SK-N-SH (cell line): ENCODE measurements at regions not wholly inside any gene's neighbourhood (a gene's known extent, or its start where the extent isn't known, plus 50 kb on each side); places are given as distances from the start of the nearest gene placed in this dataset.

Source experiments
- CTCF ChIA-PET: fragments of 300-600, 350-600 bp; formaldehyde crosslinking; extraction: SDS; loops from one replicate; lab custom pipeline; 2021; lab: Yijun Ruan, JAX
- POLR2A ChIA-PET: fragments of 350-600 bp; sonication (Branson Sonifier 250); formaldehyde crosslinking; extraction: SDS; loops from one replicate; lab custom pipeline; 2020; ENCODE audit warnings: antibody characterized with exemption, inconsistent platforms; lab: Yijun Ruan, JAX
- DNase-seq: peaks from one replicate; pipeline ENCODE4 v3.0.0; 2012
- H2AFZ ChIP-seq: fragments of 200-600 bp; sonication (generic); 2 replicates; pipeline ENCODE4 v1.8.1; 2016; ENCODE audit warnings: antibody characterized with exemption, mild to moderate bottlenecking, low read depth
- H3F3A ChIP-seq: fragments of 200-600 bp; sonication (generic); replicated peaks from 2 replicates; pipeline ENCODE3; 2016; ENCODE audit warnings: antibody characterized with exemption, mild to moderate bottlenecking; ENCODE audit not compliant: insufficient read depth
- H3K27ac ChIP-seq, 2 experiments: fragments of 200-500 bp in 1 of 2; fragments of 200-600 bp in 1 of 2; sonication (Bioruptor generic) in 1 of 2; sonication (generic), shearing (Covaris generic) in 1 of 2; 2 replicates each; pipeline versions ENCODE4 v1.5.1 to v1.6.1; 2014 to 2016; ENCODE audit warnings: low read depth in 2 of 2, inconsistent platforms in 1 of 2, low read length in 1 of 2, mild to moderate bottlenecking in 1 of 2, mixed read lengths in 1 of 2
- H3K27me3 ChIP-seq: fragments of 200-600 bp; sonication (generic), shearing (Covaris generic); 2 replicates; pipeline ENCODE4 v1.6.1; 2016; ENCODE audit warnings: mixed run types; ENCODE audit not compliant: insufficient read depth
- H3K36me3 ChIP-seq, 2 experiments: fragments of 200-500 bp in 1 of 2; fragments of 200-600 bp in 1 of 2; sonication (Bioruptor generic) in 1 of 2; sonication (generic) in 1 of 2; replicated peaks in 1 of 2; 2 replicates each; pipeline versions ENCODE3 to v1.5.1; 2014 to 2016; ENCODE audit warnings: low read length in 1 of 2, mild to moderate bottlenecking in 1 of 2; ENCODE audit not compliant: insufficient read depth in 2 of 2, control insufficient read depth in 1 of 2
- H3K4me1 ChIP-seq, 2 experiments: fragments of 200-500 bp in 1 of 2; fragments of 200-600 bp in 1 of 2; sonication (Bioruptor generic) in 1 of 2; sonication (generic), shearing (Covaris generic) in 1 of 2; 2 replicates each; pipeline versions ENCODE4 v1.5.1 to v1.6.1; 2014 to 2016; ENCODE audit warnings: low read depth in 1 of 2, low read length in 1 of 2, mixed run types in 1 of 2; ENCODE audit not compliant: insufficient read depth in 2 of 2, control insufficient read depth in 1 of 2
- H3K4me2 ChIP-seq: fragments of 200-600 bp; sonication (generic), shearing (Covaris generic); 2 replicates; pipeline ENCODE4 v1.6.1; 2017; ENCODE audit warnings: mixed run types
- H3K4me3 ChIP-seq, 2 experiments: fragments of 200-500 bp in 1 of 2; fragments of 200-600 bp in 1 of 2; sonication (Bioruptor generic) in 1 of 2; sonication (generic), shearing (Covaris generic) in 1 of 2; 2 replicates each; pipeline versions ENCODE4 v1.5.1 to v1.8.1; 2014 to 2016; ENCODE audit warnings: low read depth in 2 of 2, inconsistent platforms in 1 of 2, low read length in 1 of 2, mild to moderate bottlenecking in 1 of 2, mixed read lengths in 1 of 2, moderate library complexity in 1 of 2
- H3K79me2 ChIP-seq: fragments of 200-600 bp; sonication (generic); 2 replicates; pipeline ENCODE4 v1.8.1; 2017; ENCODE audit warnings: mild to moderate bottlenecking; ENCODE audit not compliant: insufficient read depth
- H3K9ac ChIP-seq: fragments of 200-600 bp; sonication (generic); 2 replicates; pipeline ENCODE4 v1.6.1; 2017; ENCODE audit warnings: mixed run types
- H3K9me2 ChIP-seq: fragments of 200-600 bp; sonication (generic); 2 replicates; pipeline ENCODE4 v1.6.1; 2017; ENCODE audit warnings: mixed run types
- H3K9me3 ChIP-seq: fragments of 200-600 bp; sonication (generic); 2 replicates; pipeline ENCODE4 v1.6.1; 2017; ENCODE audit warnings: mixed run types, mild to moderate bottlenecking, moderate library complexity
- H4K20me1 ChIP-seq: fragments of 200-600 bp; sonication (generic); 2 replicates; pipeline ENCODE4 v1.6.1; 2017; ENCODE audit warnings: mild to moderate bottlenecking, mixed run types; ENCODE audit not compliant: insufficient read depth
- ELF1 ChIP-seq: IDR thresholded peaks from 2 replicates; pipeline ENCODE4 v1.4.0; 2012
- EZH2phosphoT487 ChIP-seq: fragments of 200-600 bp; sonication (generic); IDR thresholded peaks from 2 replicates; pipeline ENCODE4 v1.6.1; 2017; ENCODE audit warnings: low read depth, mixed run types, mild to moderate bottlenecking, antibody characterized with exemption, moderate library complexity, borderline replicate concordance
- FOXM1 ChIP-seq: IDR thresholded peaks from 2 replicates; pipeline ENCODE4 v1.4.0; 2012; ENCODE audit warnings: low read depth, mild to moderate bottlenecking
- MXI1 ChIP-seq: IDR thresholded peaks from 2 replicates; pipeline ENCODE4 v1.6.1; 2012; ENCODE audit warnings: mild to moderate bottlenecking, low read depth, low read length, improper control_type of control experiment
- NRF1 ChIP-seq: IDR thresholded peaks from 2 replicates; pipeline ENCODE4 v1.6.1; 2012; ENCODE audit warnings: low read depth, mild to moderate bottlenecking, low read length
- RCOR1 ChIP-seq: fragments of 150-350 bp; IDR thresholded peaks from 2 replicates; pipeline ENCODE4 v1.6.1; 2017; ENCODE audit warnings: antibody characterized with exemption, low read length
- RXRA ChIP-seq: IDR thresholded peaks from 2 replicates; pipeline ENCODE4 v1.4.0; 2012; ENCODE audit warnings: low read depth, mild to moderate bottlenecking, borderline replicate concordance
- SIN3A ChIP-seq: IDR thresholded peaks from 2 replicates; pipeline ENCODE4 v1.6.1; 2012; ENCODE audit warnings: low read depth, mild to moderate bottlenecking, low read length, moderate library complexity, borderline replicate concordance
- SMC3 ChIP-seq: IDR thresholded peaks from 2 replicates; pipeline ENCODE4 v1.6.1; 2012; ENCODE audit warnings: low read depth, low read length, improper control_type of control experiment
- YY1 ChIP-seq: IDR thresholded peaks from 2 replicates; pipeline ENCODE4 v1.4.0; 2012; ENCODE audit warnings: low read depth, mild to moderate bottlenecking
- WGBS: methylation state at CpG from one replicate; pipeline ENCODE4 v1.1.6; 2017; ENCODE audit warnings: low lambda C conversion rate; 5-methylcytosine and 5-hydroxymethylcytosine counted together
- TF ChIP-seq, protein P1 (sequence below): IDR thresholded peaks from 2 replicates; pipeline ENCODE4 v1.6.1; 2012; ENCODE audit warnings: mild to moderate bottlenecking, low read depth, low read length, moderate library complexity
- TF ChIP-seq, protein P2 (sequence below): fragments of 200-600 bp; sonication (generic); IDR thresholded peaks from 2 replicates; pipeline ENCODE4 v1.6.1; 2017; ENCODE audit warnings: antibody characterized with exemption, mild to moderate bottlenecking, moderate library complexity
- TF ChIP-seq, protein P3 (sequence below): IDR thresholded peaks from 2 replicates; pipeline ENCODE4 v1.4.0; 2012; ENCODE audit warnings: low read depth, borderline replicate concordance
- TF ChIP-seq, protein P4 (sequence below): IDR thresholded peaks from 2 replicates; pipeline ENCODE4; 2012

DNA sequence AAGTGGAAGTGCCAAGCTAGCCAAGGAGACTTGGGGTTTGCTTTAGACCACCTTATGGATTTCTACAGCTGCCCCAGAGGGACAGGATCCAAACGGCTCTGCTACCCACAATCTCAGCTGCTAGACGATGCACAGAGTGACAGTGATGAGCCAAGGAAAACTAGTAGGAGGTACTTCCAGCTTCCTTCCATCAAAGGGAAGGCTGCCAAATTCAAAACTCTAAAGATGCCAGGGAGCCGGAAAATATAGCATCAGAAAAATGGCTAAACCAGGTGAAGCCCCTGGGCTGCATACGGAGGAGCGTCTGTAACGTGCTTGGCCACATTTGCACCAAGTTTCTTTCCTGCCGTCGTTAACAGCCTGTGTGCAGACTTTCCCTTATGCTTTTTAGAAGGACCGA is 245.5 kb upstream of the ZNF521 start:
- TF ChIP-seq RCOR1 (no peak), SMC3 (no peak), FOXM1 (no peak), SIN3A (no peak), MXI1 (no peak), EZH2phosphoT487 (no peak), RXRA (no peak), ELF1 (no peak), YY1 (no peak), NRF1 (no peak)
- TF ChIP-seq, protein P1, sequence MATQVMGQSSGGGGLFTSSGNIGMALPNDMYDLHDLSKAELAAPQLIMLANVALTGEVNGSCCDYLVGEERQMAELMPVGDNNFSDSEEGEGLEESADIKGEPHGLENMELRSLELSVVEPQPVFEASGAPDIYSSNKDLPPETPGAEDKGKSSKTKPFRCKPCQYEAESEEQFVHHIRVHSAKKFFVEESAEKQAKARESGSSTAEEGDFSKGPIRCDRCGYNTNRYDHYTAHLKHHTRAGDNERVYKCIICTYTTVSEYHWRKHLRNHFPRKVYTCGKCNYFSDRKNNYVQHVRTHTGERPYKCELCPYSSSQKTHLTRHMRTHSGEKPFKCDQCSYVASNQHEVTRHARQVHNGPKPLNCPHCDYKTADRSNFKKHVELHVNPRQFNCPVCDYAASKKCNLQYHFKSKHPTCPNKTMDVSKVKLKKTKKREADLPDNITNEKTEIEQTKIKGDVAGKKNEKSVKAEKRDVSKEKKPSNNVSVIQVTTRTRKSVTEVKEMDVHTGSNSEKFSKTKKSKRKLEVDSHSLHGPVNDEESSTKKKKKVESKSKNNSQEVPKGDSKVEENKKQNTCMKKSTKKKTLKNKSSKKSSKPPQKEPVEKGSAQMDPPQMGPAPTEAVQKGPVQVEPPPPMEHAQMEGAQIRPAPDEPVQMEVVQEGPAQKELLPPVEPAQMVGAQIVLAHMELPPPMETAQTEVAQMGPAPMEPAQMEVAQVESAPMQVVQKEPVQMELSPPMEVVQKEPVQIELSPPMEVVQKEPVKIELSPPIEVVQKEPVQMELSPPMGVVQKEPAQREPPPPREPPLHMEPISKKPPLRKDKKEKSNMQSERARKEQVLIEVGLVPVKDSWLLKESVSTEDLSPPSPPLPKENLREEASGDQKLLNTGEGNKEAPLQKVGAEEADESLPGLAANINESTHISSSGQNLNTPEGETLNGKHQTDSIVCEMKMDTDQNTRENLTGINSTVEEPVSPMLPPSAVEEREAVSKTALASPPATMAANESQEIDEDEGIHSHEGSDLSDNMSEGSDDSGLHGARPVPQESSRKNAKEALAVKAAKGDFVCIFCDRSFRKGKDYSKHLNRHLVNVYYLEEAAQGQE, result no peak
- TF ChIP-seq, protein P2, sequence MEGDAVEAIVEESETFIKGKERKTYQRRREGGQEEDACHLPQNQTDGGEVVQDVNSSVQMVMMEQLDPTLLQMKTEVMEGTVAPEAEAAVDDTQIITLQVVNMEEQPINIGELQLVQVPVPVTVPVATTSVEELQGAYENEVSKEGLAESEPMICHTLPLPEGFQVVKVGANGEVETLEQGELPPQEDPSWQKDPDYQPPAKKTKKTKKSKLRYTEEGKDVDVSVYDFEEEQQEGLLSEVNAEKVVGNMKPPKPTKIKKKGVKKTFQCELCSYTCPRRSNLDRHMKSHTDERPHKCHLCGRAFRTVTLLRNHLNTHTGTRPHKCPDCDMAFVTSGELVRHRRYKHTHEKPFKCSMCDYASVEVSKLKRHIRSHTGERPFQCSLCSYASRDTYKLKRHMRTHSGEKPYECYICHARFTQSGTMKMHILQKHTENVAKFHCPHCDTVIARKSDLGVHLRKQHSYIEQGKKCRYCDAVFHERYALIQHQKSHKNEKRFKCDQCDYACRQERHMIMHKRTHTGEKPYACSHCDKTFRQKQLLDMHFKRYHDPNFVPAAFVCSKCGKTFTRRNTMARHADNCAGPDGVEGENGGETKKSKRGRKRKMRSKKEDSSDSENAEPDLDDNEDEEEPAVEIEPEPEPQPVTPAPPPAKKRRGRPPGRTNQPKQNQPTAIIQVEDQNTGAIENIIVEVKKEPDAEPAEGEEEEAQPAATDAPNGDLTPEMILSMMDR, result no peak
- TF ChIP-seq, protein P3, sequence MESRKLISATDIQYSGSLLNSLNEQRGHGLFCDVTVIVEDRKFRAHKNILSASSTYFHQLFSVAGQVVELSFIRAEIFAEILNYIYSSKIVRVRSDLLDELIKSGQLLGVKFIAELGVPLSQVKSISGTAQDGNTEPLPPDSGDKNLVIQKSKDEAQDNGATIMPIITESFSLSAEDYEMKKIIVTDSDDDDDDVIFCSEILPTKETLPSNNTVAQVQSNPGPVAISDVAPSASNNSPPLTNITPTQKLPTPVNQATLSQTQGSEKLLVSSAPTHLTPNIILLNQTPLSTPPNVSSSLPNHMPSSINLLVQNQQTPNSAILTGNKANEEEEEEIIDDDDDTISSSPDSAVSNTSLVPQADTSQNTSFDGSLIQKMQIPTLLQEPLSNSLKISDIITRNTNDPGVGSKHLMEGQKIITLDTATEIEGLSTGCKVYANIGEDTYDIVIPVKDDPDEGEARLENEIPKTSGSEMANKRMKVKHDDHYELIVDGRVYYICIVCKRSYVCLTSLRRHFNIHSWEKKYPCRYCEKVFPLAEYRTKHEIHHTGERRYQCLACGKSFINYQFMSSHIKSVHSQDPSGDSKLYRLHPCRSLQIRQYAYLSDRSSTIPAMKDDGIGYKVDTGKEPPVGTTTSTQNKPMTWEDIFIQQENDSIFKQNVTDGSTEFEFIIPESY, result no peak
- TF ChIP-seq, protein P4, sequence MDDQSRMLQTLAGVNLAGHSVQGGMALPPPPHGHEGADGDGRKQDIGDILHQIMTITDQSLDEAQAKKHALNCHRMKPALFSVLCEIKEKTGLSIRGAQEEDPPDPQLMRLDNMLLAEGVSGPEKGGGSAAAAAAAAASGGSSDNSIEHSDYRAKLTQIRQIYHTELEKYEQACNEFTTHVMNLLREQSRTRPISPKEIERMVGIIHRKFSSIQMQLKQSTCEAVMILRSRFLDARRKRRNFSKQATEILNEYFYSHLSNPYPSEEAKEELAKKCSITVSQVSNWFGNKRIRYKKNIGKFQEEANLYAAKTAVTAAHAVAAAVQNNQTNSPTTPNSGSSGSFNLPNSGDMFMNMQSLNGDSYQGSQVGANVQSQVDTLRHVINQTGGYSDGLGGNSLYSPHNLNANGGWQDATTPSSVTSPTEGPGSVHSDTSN, result no peak
- POLR2A ChIA-PET, result no interaction called here
- no peaks in the 10 kb centered on the region for H4K20me1 ChIP-seq
- no peak for DNase-seq
- no peaks in the 10 kb centered on the region for H3K9me3 ChIP-seq
- no peak overlapping the region for H2AFZ ChIP-seq
- H3K9me2 ChIP-seq, result no peaks in the 10 kb centered on the region
- CTCF ChIA-PET, result no interaction called here
- H3K4me3 ChIP-seq, result no peak overlapping the region
- H3K27me3 ChIP-seq, result no peaks in the 10 kb centered on the region
- no peaks in the 10 kb centered on the region for H3K79me2 ChIP-seq
- no peaks in the 10 kb centered on the region for H3K36me3 ChIP-seq
- H3F3A ChIP-seq, result peaks cover 15% of the 10 kb centered on the region
- H3K4me2 ChIP-seq, result no peak overlapping the region
- peak overlapping the region in 1 of 2 experiments; percentile 43; a peak in 1 of 4 replicates for H3K27ac ChIP-seq
- WGBS, result 77% methylated on average over 9 of the region's 9 CpGs
- H3K4me1 ChIP-seq, result peaks cover 4 to 11% of the 10 kb centered on the region in 2 experiments
- no peak overlapping the region for H3K9ac ChIP-seq
